PC-9 (cell line): ENCODE measurements at regions not wholly inside any gene's neighbourhood (a gene's known extent, or its start where the extent isn't known, plus 50 kb on each side); places are given as distances from the start of the nearest gene placed in this dataset.

Source experiments
- BruUV-seq: library from RNA; stranded (reverse); fragments of 400-500 nt; replicated peaks from 2 replicates; lab custom pipeline; 2021; lab: Mats Ljungman, UMichigan
- CTCF ChIA-PET: fragments of 300-600 bp; sonication (Branson Sonifier 250); formaldehyde crosslinking; loops from one replicate; lab custom pipeline; 2022; ENCODE audit warnings: antibody characterized with exemption; lab: Charles Lee
- POLR2A ChIA-PET: fragments of 300-600 bp; sonication (Branson Sonifier 250); formaldehyde crosslinking; loops from one replicate; lab custom pipeline; 2022; ENCODE audit warnings: antibody characterized with exemption; ENCODE audit not compliant: unreplicated experiment; lab: Charles Lee
- DNase-seq, 2 experiments: peaks; one replicate each; pipeline versions ENCODE4 v3.0.0 to v3.0.0-alpha.2; 2015 to 2022; ENCODE audit warnings: mixed read lengths in 1 of 2
- H2AFZ ChIP-seq: fragments of 200-600 bp; sonication (generic); 2 replicates; pipeline ENCODE4 v1.8.1; 2017; ENCODE audit warnings: antibody characterized with exemption
- H3F3A ChIP-seq: fragments of 200-600 bp; sonication (generic); 2 replicates; pipeline ENCODE4 v1.8.1; 2017; ENCODE audit warnings: antibody characterized with exemption, mild to moderate bottlenecking, low read depth; ENCODE audit not compliant: insufficient read depth
- H3K27ac ChIP-seq: fragments of 200-600 bp; sonication (generic); 2 replicates; pipeline ENCODE4 v1.6.1; 2016; ENCODE audit warnings: mixed run types
- H3K27me3 ChIP-seq: fragments of 200-600 bp; sonication (generic); 2 replicates; pipeline ENCODE4 v1.6.1; 2016; ENCODE audit warnings: low read depth, mixed run types; ENCODE audit not compliant: insufficient read depth
- H3K36me3 ChIP-seq: fragments of 200-600 bp; sonication (generic); 2 replicates; pipeline ENCODE4 v1.6.1; 2016; ENCODE audit warnings: low read depth, mixed run types
- H3K4me1 ChIP-seq: fragments of 200-600 bp; sonication (generic); replicated peaks from 2 replicates; pipeline ENCODE4 v1.6.1; 2016; ENCODE audit warnings: mixed run types; ENCODE audit not compliant: insufficient read depth
- H3K4me2 ChIP-seq: fragments of 200-600 bp; sonication (generic); 2 replicates; pipeline ENCODE4 v1.6.1; 2017; ENCODE audit warnings: mixed run types
- H3K4me3 ChIP-seq: fragments of 200-600 bp; sonication (generic); 2 replicates; pipeline ENCODE4 v1.6.1; 2016; ENCODE audit warnings: mixed run types
- H3K79me2 ChIP-seq: fragments of 200-600 bp; sonication (generic); 2 replicates; pipeline ENCODE4 v1.6.1; 2017; ENCODE audit warnings: low read depth, mixed run types
- H3K9me2 ChIP-seq: fragments of 200-600 bp; sonication (generic); 2 replicates; pipeline ENCODE4 v1.8.1; 2017; ENCODE audit warnings: mild to moderate bottlenecking; ENCODE audit not compliant: insufficient read depth
- H3K9me3 ChIP-seq: fragments of 200-600 bp; sonication (generic); 2 replicates; pipeline ENCODE4 v1.8.1; 2016; ENCODE audit warnings: low read depth; ENCODE audit not compliant: insufficient read depth
- H4K20me1 ChIP-seq: fragments of 200-600 bp; sonication (generic); 2 replicates; pipeline ENCODE4 v1.8.1; 2017; ENCODE audit not compliant: insufficient read depth
- EZH2 ChIP-seq: fragments of 200-600 bp; sonication (generic); IDR thresholded peaks from 2 replicates; pipeline ENCODE4 v1.8.0; 2017; ENCODE audit warnings: antibody characterized with exemption, low read depth
- intact Hi-C: fragments of 100-400 bp; cut with micrococcal nuclease; formaldehyde crosslinking; loops from one replicate; pipeline ENCODE4 v1.10.0; 2022; ENCODE audit not compliant: unreplicated experiment
- TF ChIP-seq, protein P1 (sequence below): fragments of 200-600 bp; sonication (generic); conservative IDR thresholded peaks from 2 replicates; pipeline ENCODE4 v1.6.1; 2017; ENCODE audit warnings: mixed run types, antibody characterized with exemption, mild to moderate bottlenecking, moderate library complexity

DNA sequence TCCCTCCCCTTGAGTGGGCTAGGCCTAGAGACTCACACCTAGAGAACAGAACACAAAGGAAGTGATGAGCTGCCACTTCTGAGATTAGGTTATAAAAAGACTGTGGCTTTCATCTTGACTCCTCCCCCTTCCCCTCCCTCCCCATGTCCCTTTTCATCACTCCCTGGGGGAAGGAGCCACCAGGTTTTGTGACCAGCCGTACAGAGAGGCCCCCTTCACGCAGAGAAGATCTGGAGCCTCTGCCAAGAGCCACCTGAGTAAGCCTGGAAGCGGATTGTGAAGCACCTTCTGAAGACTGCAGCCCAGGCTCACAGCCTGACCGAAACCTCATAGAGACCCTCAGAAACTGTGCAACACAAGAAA is 118.4 kb upstream of the NXT1 start:
- peak overlapping the region; percentile 59; the same call in 1 of the 2 replicates for H3K4me2 ChIP-seq
- DNase-seq = no peak
- H4K20me1 ChIP-seq = no peaks in the 10 kb centered on the region
- no peaks in the 10 kb centered on the region for H3K79me2 ChIP-seq
- peaks cover 23% of the 10 kb centered on the region; the same call in 1 of the 2 replicates for H3F3A ChIP-seq
- no peak overlapping the region for H3K4me3 ChIP-seq
- no peaks in the 10 kb centered on the region for H3K36me3 ChIP-seq
- no peak for TF ChIP-seq EZH2
- TF ChIP-seq, protein P1, sequence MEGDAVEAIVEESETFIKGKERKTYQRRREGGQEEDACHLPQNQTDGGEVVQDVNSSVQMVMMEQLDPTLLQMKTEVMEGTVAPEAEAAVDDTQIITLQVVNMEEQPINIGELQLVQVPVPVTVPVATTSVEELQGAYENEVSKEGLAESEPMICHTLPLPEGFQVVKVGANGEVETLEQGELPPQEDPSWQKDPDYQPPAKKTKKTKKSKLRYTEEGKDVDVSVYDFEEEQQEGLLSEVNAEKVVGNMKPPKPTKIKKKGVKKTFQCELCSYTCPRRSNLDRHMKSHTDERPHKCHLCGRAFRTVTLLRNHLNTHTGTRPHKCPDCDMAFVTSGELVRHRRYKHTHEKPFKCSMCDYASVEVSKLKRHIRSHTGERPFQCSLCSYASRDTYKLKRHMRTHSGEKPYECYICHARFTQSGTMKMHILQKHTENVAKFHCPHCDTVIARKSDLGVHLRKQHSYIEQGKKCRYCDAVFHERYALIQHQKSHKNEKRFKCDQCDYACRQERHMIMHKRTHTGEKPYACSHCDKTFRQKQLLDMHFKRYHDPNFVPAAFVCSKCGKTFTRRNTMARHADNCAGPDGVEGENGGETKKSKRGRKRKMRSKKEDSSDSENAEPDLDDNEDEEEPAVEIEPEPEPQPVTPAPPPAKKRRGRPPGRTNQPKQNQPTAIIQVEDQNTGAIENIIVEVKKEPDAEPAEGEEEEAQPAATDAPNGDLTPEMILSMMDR = no peak
- H3K9me2 ChIP-seq = no peaks in the 10 kb centered on the region
- no TSS peak for BruUV-seq
- H2AFZ ChIP-seq = no peak overlapping the region
- ChIA-PET POLR2A (no interaction called here), CTCF (no interaction called here)
- intact Hi-C loops = no loop called here
- peaks cover 27% of the 10 kb centered on the region for H3K4me1 ChIP-seq
- peaks cover 24% of the 10 kb centered on the region; the same call in 1 of the 2 replicates for H3K9me3 ChIP-seq
- H3K27ac ChIP-seq = peak overlapping the region; percentile 77
- no peaks in the 10 kb centered on the region for H3K27me3 ChIP-seq

DNA sequence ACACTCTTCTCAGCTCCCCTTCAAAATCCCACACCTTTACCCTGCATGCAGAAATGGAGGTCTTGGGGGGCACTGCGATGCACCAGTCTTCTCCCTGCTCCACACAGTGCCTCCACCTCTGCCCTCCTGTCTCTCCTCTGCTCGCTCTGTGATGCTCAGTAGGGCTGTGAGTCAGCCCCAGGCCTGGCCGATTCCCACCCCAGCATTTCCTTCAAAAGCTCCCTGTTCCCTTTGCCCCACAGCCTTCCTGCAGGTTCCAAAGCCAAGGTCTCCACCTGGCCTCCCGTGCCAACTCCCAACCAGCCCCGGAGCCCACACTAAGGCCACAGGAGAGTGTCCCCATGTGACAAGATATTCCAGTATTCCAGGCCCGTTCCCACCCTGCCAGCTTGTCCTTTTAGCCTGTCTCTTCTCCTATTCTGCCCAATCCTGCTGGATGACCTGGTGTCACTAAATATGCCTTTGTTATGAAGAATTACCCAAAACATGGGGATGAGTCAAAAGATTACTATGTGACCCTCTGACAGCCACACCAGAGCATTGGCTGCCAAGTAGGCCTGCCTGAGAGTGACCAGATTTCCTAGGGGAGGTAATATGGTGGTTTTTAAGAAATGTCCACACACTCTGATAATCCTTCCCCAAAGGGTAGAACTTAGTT is 118.9 kb upstream of the NXT1 start:
- peak; percentile 2 to 79 for DNase-seq
- peaks cover 27% of the 10 kb centered on the region for H3K4me1 ChIP-seq
- TF ChIP-seq EZH2 = no peak
- TF ChIP-seq, protein P1 = no peak
- no peaks in the 10 kb centered on the region for H3K79me2 ChIP-seq
- H3K4me2 ChIP-seq = peak overlapping the region; percentile 59
- intact Hi-C loops = no loop called here
- H3K4me3 ChIP-seq = no peak overlapping the region; the same call in 1 of the 2 replicates
- no TSS peak for BruUV-seq
- no peaks in the 10 kb centered on the region for H3K27me3 ChIP-seq
- H3F3A ChIP-seq = peaks cover 23% of the 10 kb centered on the region; the same call in 1 of the 2 replicates
- ChIA-PET POLR2A (no interaction called here), CTCF (no interaction called here)
- no peaks in the 10 kb centered on the region for H3K9me2 ChIP-seq
- peak overlapping the region; percentile 77 for H3K27ac ChIP-seq
- H2AFZ ChIP-seq = no peak overlapping the region
- peaks cover 21% of the 10 kb centered on the region; the same call in 1 of the 2 replicates for H3K9me3 ChIP-seq
- H4K20me1 ChIP-seq = no peaks in the 10 kb centered on the region
- H3K36me3 ChIP-seq = no peaks in the 10 kb centered on the region

DNA sequence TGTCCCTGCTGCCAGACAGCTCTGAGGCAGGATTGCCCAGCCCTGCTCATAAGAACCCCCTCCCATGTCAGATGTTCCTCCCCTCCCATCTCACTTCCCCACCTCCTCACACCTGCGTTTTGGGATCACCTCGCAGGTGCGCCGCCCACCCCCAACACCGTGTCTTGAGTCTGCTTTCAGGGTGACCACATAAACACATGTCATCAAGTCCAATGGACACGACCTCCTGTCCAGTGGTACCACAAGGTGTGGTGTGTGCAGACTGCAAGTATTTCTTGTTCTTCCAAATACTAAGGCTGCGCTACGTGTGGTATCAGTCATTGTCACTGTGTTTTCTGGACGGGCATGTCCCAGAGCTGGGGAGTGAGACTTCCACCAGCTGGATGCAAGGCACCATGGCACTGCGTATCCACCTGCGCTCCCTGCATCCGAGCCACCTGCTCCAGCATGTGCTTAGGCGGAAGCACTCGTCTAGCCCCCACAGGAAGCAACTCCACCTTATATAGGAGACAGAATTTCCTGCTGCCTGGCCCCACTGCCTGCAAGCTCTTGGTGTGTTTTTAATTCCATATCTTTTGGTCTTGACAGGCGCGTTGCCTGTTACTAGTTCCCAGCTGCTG is 119.7 kb upstream of the NXT1 start:
- ChIA-PET POLR2A (no interaction called here), CTCF (no interaction called here)
- Histone ChIP-seq H3K4me2 (peak overlapping the region; percentile 59), H3K36me3 (no peaks in the 10 kb centered on the region), H3K9me2 (no peaks in the 10 kb centered on the region), H2AFZ (no peak overlapping the region), H3K4me1 (peaks cover 31% of the 10 kb centered on the region), H3F3A (peaks cover 23% of the 10 kb centered on the region; the same call in 1 of the 2 replicates), H3K27me3 (no peaks in the 10 kb centered on the region), H4K20me1 (no peaks in the 10 kb centered on the region), H3K4me3 (no peak overlapping the region), H3K9me3 (peaks cover 21% of the 10 kb centered on the region; the same call in 1 of the 2 replicates), H3K79me2 (no peaks in the 10 kb centered on the region), H3K27ac (peak overlapping the region; percentile 77)
- no peak for DNase-seq
- TF ChIP-seq, protein P1 = no peak
- no peak for TF ChIP-seq EZH2
- intact Hi-C loops = no loop called here
- no TSS peak for BruUV-seq
